Aorta (tissue), 5 donors: ENCODE measurements at regions not wholly inside any gene's neighbourhood (a gene's known extent, or its start where the extent isn't known, plus 50 kb on each side); places are given as distances from the start of the nearest gene placed in this dataset.

ENCODE experiments used
- ATAC-seq: fragments of 200-7000 bp; cut with Tn5 transposase; one replicate; pipeline ENCODE4 v1.9.1; 2022; ENCODE audit warnings: moderate library complexity; ENCODE audit not compliant: low FRiP score
- DNase-seq, 2 donors: peaks; one replicate each; pipeline ENCODE4 v3.0.0-alpha.2; 2020
- H3K27ac ChIP-seq, 2 donors: one replicate each; pipeline ENCODE4 v1.5.1; 2013; ENCODE audit warnings: low read length in 2 of 2, mild to moderate bottlenecking in 2 of 2, moderate library complexity in 2 of 2, control low read depth in 1 of 2, inconsistent platforms in 1 of 2, low read depth in 1 of 2
- H3K27me3 ChIP-seq, 2 donors: one replicate each; pipeline ENCODE4 v1.6.1; 2013; ENCODE audit warnings: control low read depth in 1 of 2, low read length in 1 of 2, mild to moderate bottlenecking in 1 of 2, moderate library complexity in 1 of 2; ENCODE audit not compliant: insufficient read depth in 2 of 2, control insufficient read depth in 1 of 2
- H3K36me3 ChIP-seq, 2 donors: one replicate each; pipeline ENCODE4 v1.6.1; 2013; ENCODE audit warnings: control low read depth in 1 of 2, low read length in 1 of 2, mild to moderate bottlenecking in 1 of 2; ENCODE audit not compliant: insufficient read depth in 2 of 2, control insufficient read depth in 1 of 2
- H3K4me1 ChIP-seq, 2 donors: one replicate each; pipeline ENCODE4 v1.6.1; 2013; ENCODE audit warnings: low read length in 2 of 2, control low read depth in 1 of 2, mild to moderate bottlenecking in 1 of 2, moderate library complexity in 1 of 2; ENCODE audit not compliant: insufficient read depth in 2 of 2, control insufficient read depth in 1 of 2
- H3K4me3 ChIP-seq, 2 donors: one replicate each; pipeline ENCODE4 v1.5.1; 2013; ENCODE audit warnings: low read length in 2 of 2, control low read depth in 1 of 2, mild to moderate bottlenecking in 1 of 2
- H3K9me3 ChIP-seq: one replicate; pipeline ENCODE4 v1.6.1; 2013; ENCODE audit warnings: mild to moderate bottlenecking, low read length; ENCODE audit not compliant: control insufficient read depth
- WGBS, 2 donors: extraction: QIAGEN DNeasy Blood & Tissue Kit; methylation state at CpG; one replicate each; pipeline ENCODE4 v1.1.7; 2013; 5-methylcytosine and 5-hydroxymethylcytosine counted together
- intact Hi-C, 2 donors: fragments of 100-400 bp; cut with DNase I; formaldehyde crosslinking; loops; one replicate each; pipeline versions ENCODE4 v1.14.2 to v1.15.0; 2022
- donor health status: healthy with polysubstance abuse.
- donor health status: Bipolar disorder and iron deficiency.
- donor health status: DM: no; HTN: no; CAD: no.
- donor health status: DM: no; HTN: no; CAD: no.
- donor health status: DM: yes; HTN: yes; CAD: no.

DNA sequence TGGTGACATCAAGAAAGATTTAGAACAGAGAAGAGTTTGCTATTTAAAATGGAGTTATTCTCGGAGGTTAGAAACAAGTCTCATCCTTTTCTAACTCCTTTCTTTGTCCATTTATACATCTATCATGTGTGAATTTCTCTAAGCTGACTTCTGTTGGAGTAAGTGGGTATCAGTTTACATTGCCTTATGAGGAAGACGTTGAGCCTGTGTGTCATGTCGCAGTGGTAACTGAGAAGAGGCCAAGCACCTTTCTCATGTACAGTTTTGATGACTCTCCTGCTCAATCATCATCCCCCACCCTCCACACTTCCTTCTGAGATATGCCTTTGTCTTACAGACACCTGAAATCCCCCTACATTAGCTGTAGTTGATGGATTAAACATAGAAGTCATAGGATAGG lies 624.8 kb downstream of the LIG4 start:
- Histone ChIP-seq H3K36me3 (no peaks in the 10 kb centered on the region), H3K4me3 (no peak overlapping the region), H3K9me3 (no peaks in the 10 kb centered on the region), H3K27me3 (no peaks in the 10 kb centered on the region), H3K4me1 (no peaks in the 10 kb centered on the region), H3K27ac (no peak overlapping the region)
- intact Hi-C loops: no loop called here
- DNase-seq (no peak), ATAC-seq (no peak)
- 56 to 67% methylated on average over 3 of the region's 3 CpGs for WGBS, 2 donors

GRCh38 chr13:107587681-107588080 lies 627.7 kb downstream of the LIG4 start:
- Histone ChIP-seq H3K4me3 (no peak overlapping the region), H3K36me3 (no peaks in the 10 kb centered on the region), H3K4me1 (no peaks in the 10 kb centered on the region), H3K27me3 (no peaks in the 10 kb centered on the region), H3K27ac (no peak overlapping the region), H3K9me3 (no peaks in the 10 kb centered on the region)
- DNase-seq (no peak), ATAC-seq (no peak)
- WGBS, 2 donors: 70 to 73% methylated on average over 2 of the region's 2 CpGs
- intact Hi-C loops: no loop called here

- H3K4me1 ChIP-seq: no peaks in the 10 kb centered on the region
- H3K9me3 ChIP-seq: no peaks in the 10 kb centered on the region
- WGBS, 2 donors: 73% methylated on average over 2 of the region's 2 CpGs
- intact Hi-C loops: no loop called here
- H3K27me3 ChIP-seq: no peaks in the 10 kb centered on the region
- H3K36me3 ChIP-seq: no peaks in the 10 kb centered on the region
- no peak overlapping the region for H3K4me3 ChIP-seq
- no peak for DNase-seq
- no peak for ATAC-seq
- no peak overlapping the region for H3K27ac ChIP-seq
Observed at GRCh38 chr13:107586216-107586615, 629.1 kb downstream of the LIG4 start.

- Histone ChIP-seq H3K36me3 (no peaks in the 10 kb centered on the region), H3K27me3 (no peaks in the 10 kb centered on the region), H3K9me3 (no peaks in the 10 kb centered on the region), H3K4me3 (no peak overlapping the region), H3K4me1 (no peaks in the 10 kb centered on the region), H3K27ac (no peak overlapping the region)
- no peak for ATAC-seq
- 7 to 11% methylated on average over 2 of the region's 2 CpGs for WGBS, 2 donors
- intact Hi-C loops: no loop called here
- DNase-seq: no peak
Observed at GRCh38 chr13:107585469-107586180, 629.7 kb downstream of the LIG4 start.

- WGBS, 2 donors: 72 to 76% methylated on average over 4 of the region's 4 CpGs
- H3K27ac ChIP-seq: no peak overlapping the region
- no peaks in the 10 kb centered on the region for H3K4me1 ChIP-seq
- no peaks in the 10 kb centered on the region for H3K27me3 ChIP-seq
- ATAC-seq: no peak
- no peak for DNase-seq
- H3K36me3 ChIP-seq: no peaks in the 10 kb centered on the region
- intact Hi-C loops: no loop called here
- H3K4me3 ChIP-seq: no peak overlapping the region
- no peaks in the 10 kb centered on the region for H3K9me3 ChIP-seq
Observed at GRCh38 chr13:107582171-107582570, 633.2 kb downstream of the LIG4 start.

GRCh38 chr13:107580741-107581412 lies 634.5 kb downstream of the LIG4 start:
- intact Hi-C loops: no loop called here
- ATAC-seq (no peak), DNase-seq (no peak)
- WGBS, 2 donors: 21 to 22% methylated on average over 9 of the region's 9 CpGs
- Histone ChIP-seq H3K4me3 (no peak overlapping the region), H3K27me3 (no peaks in the 10 kb centered on the region), H3K27ac (no peak overlapping the region), H3K4me1 (no peaks in the 10 kb centered on the region), H3K9me3 (no peaks in the 10 kb centered on the region), H3K36me3 (no peaks in the 10 kb centered on the region)

- ATAC-seq: no peak
- 63 to 68% methylated on average over 1 of the region's 1 CpG for WGBS, 2 donors
- intact Hi-C loops: no loop called here
- H3K27ac ChIP-seq: no peak overlapping the region
- no peak overlapping the region for H3K4me3 ChIP-seq
- H3K4me1 ChIP-seq: no peaks in the 10 kb centered on the region
- H3K9me3 ChIP-seq: no peaks in the 10 kb centered on the region
- H3K27me3 ChIP-seq: no peaks in the 10 kb centered on the region
- no peaks in the 10 kb centered on the region for H3K36me3 ChIP-seq
- no peak for DNase-seq
Observed at GRCh38 chr13:107576430-107576829, 638.9 kb downstream of the LIG4 start.

DNA sequence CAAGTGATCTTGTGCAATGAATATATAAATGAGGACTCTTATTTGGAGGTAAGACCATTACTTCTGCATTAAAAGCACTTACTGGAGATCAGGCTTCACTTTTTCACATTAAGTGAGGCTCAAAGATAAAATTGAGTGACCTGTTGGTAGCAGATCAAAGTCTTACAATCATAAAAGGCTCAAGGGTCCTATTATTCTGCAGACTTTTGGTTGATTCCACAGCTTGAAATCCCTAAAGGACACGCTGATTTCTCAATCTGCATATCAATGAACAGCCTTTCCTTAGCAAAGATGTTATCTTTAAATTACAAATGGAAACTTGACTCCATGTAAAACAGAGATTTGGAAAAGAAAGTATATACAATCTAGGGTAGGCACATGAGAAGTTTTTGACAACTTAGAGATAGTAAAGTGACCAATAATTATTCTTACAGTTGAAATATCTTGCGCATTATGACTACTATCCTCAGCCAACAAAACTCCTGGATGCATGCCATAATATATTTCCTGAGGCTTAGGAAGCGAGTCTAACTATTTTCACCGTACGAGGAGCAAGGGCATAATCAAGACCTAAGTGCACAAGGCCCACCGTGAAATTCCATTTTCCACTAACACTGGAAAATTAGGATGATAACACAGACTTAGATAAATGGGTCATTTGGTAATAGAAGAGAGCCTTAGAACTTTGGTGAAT lies 640.7 kb downstream of the LIG4 start:
- H3K4me1 ChIP-seq: no peaks in the 10 kb centered on the region
- no peaks in the 10 kb centered on the region for H3K9me3 ChIP-seq
- H3K36me3 ChIP-seq: no peaks in the 10 kb centered on the region
- WGBS, 2 donors: 55 to 56% methylated on average over 6 of the region's 6 CpGs
- H3K27ac ChIP-seq: no peak overlapping the region
- H3K4me3 ChIP-seq: no peak overlapping the region
- ATAC-seq (no peak), DNase-seq (no peak)
- no peaks in the 10 kb centered on the region for H3K27me3 ChIP-seq
- intact Hi-C loops: no loop called here

DNA sequence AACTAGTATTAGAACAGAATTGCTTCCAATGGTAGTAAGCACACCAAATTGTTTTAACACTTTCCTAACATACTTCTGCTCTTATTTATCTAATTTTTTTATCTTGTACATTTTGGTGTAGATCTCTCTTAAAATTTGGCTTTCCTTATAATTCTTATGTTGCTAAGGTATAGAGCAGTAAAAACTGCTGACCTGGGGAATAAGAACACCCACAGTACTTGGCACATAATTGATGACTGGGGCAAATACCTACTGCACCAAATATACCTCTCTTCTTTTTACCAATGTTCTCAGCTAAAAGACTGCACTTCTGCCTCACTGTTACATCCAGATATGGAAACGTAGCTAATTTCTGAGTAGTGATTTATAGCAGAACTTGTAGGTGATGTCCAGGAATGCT lies 642.2 kb downstream of the LIG4 start:
- Histone ChIP-seq H3K27ac (no peak overlapping the region), H3K4me3 (no peak overlapping the region), H3K27me3 (no peaks in the 10 kb centered on the region), H3K36me3 (no peaks in the 10 kb centered on the region), H3K4me1 (no peaks in the 10 kb centered on the region), H3K9me3 (no peaks in the 10 kb centered on the region)
- no peak for ATAC-seq
- WGBS, 2 donors: 59 to 72% methylated on average over 1 of the region's 1 CpG
- intact Hi-C loops: no loop called here
- no peak for DNase-seq
